Sigmoid colon (tissue), 6 donors: ENCODE measurements at regions not wholly inside any gene's neighbourhood (a gene's known extent, or its start where the extent isn't known, plus 50 kb on each side); places are given as distances from the start of the nearest gene placed in this dataset.

ENCODE experiments used
- DNase-seq: peaks from one replicate; pipeline ENCODE4 v3.0.0-alpha.2; 2019
- H3K27ac ChIP-seq, 4 donors: fragments of 200-600 bp; sonication (generic); one replicate each; pipeline ENCODE4 v1.5.1; 2016 to 2019; ENCODE audit warnings: mild to moderate bottlenecking in 1 of 4
- H3K27me3 ChIP-seq, 3 donors: fragments of 200-600 bp; sonication (generic); one replicate each; pipeline ENCODE4 v1.5.1; 2019; ENCODE audit warnings: mild to moderate bottlenecking in 1 of 3
- H3K36me3 ChIP-seq, 4 donors: fragments of 200-600 bp; sonication (generic); one replicate each; pipeline ENCODE4 v1.5.1; 2016 to 2019
- H3K4me1 ChIP-seq, 4 donors: fragments of 200-600 bp; sonication (generic); one replicate each; pipeline ENCODE4 v1.5.1; 2017 to 2019
- H3K4me3 ChIP-seq, 4 donors: fragments of 200-600 bp; sonication (generic); one replicate each; pipeline ENCODE4 v1.5.1; 2017 to 2019; ENCODE audit warnings: mild to moderate bottlenecking in 2 of 4, moderate library complexity in 1 of 4
- H3K9me3 ChIP-seq, 4 donors: fragments of 200-600 bp in 3 of 4; sonication (generic) in 3 of 4; one replicate each; pipeline versions ENCODE4 v1.5.1 to v1.6.1; 2013 to 2019
- EP300 ChIP-seq, 4 donors: sonication (generic); formaldehyde crosslinking; IDR thresholded peaks; one replicate each; pipeline ENCODE4 v1.6.1; 2017; ENCODE audit warnings: antibody characterized with exemption in 4 of 4
- POLR2A ChIP-seq, 2 donors: fragments of 450-650 bp; IDR thresholded peaks; one replicate each; pipeline ENCODE4 v1.6.1; 2016; ENCODE audit warnings: antibody characterized with exemption in 2 of 2, mild to moderate bottlenecking in 2 of 2, moderate library complexity in 2 of 2
- POLR2AphosphoS5 ChIP-seq, 4 donors: sonication (generic); formaldehyde crosslinking; IDR thresholded peaks; one replicate each; pipeline ENCODE4 v1.6.1; 2017; ENCODE audit warnings: antibody characterized with exemption in 4 of 4
- WGBS, 2 donors: extraction: QIAGEN DNeasy Blood & Tissue Kit; methylation state at CpG; one replicate each; pipeline ENCODE4 v1.1.7; 2013; 5-methylcytosine and 5-hydroxymethylcytosine counted together
- intact Hi-C: fragments of 100-400 bp; cut with DNase I; formaldehyde crosslinking; loops from one replicate; pipeline ENCODE4 v1.15.1; 2023
- TF ChIP-seq, protein P1 (sequence below), 4 experiments: fragments of 450-650 bp in 3 of 4; fragments of 200-600 bp in 1 of 4; IDR thresholded peaks; one replicate each; pipeline ENCODE4 v1.5.1; 2016 to 2019; ENCODE audit warnings: antibody characterized with exemption in 4 of 4, mild to moderate bottlenecking in 3 of 4, moderate library complexity in 2 of 4
- donor health status: healthy with polysubstance abuse.
- donor health status: healthy.

DNA sequence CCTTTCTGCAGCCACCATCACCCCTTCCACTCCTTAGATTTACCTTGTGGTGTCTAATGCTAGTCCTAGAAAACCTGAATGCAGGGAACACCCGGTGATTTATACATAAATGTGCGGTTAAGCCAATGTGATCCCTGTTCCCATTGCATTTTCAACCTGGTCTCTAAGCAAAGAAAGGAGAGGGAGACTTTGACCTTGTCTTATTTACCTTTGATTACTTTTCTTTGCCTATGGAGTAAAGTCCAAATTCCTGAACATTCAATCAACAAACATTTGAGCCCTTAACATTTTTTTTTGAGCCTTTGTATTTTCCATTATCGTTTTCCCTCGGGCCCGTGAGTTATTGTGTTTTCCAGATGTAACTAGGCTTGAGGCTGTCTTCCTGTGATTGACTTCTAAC, 233.9 kb downstream of the ZNF248 start:
- H3K36me3 ChIP-seq: no peaks in the 10 kb centered on the region
- WGBS, 2 donors: 83 to 84% methylated on average over 5 of the region's 5 CpGs
- H3K4me3 ChIP-seq: no peak overlapping the region
- DNase-seq: no peak
- H3K27me3 ChIP-seq: no peaks in the 10 kb centered on the region
- H3K4me1 ChIP-seq: no peaks in the 10 kb centered on the region
- intact Hi-C loops: no loop called here
- peaks cover 0 to 24% (median 0%) of the 10 kb centered on the region in 4 donors for H3K9me3 ChIP-seq
- TF ChIP-seq EP300 (IDR thresholded peaks at IDR 0.05) (no peak), POLR2A (IDR thresholded peaks at IDR 0.05) (no peak), POLR2AphosphoS5 (IDR thresholded peaks at IDR 0.05) (no peak)
- TF ChIP-seq, protein P1, sequence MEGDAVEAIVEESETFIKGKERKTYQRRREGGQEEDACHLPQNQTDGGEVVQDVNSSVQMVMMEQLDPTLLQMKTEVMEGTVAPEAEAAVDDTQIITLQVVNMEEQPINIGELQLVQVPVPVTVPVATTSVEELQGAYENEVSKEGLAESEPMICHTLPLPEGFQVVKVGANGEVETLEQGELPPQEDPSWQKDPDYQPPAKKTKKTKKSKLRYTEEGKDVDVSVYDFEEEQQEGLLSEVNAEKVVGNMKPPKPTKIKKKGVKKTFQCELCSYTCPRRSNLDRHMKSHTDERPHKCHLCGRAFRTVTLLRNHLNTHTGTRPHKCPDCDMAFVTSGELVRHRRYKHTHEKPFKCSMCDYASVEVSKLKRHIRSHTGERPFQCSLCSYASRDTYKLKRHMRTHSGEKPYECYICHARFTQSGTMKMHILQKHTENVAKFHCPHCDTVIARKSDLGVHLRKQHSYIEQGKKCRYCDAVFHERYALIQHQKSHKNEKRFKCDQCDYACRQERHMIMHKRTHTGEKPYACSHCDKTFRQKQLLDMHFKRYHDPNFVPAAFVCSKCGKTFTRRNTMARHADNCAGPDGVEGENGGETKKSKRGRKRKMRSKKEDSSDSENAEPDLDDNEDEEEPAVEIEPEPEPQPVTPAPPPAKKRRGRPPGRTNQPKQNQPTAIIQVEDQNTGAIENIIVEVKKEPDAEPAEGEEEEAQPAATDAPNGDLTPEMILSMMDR (IDR thresholded peaks at IDR 0.05): no peak
- H3K27ac ChIP-seq: no peak overlapping the region

DNA sequence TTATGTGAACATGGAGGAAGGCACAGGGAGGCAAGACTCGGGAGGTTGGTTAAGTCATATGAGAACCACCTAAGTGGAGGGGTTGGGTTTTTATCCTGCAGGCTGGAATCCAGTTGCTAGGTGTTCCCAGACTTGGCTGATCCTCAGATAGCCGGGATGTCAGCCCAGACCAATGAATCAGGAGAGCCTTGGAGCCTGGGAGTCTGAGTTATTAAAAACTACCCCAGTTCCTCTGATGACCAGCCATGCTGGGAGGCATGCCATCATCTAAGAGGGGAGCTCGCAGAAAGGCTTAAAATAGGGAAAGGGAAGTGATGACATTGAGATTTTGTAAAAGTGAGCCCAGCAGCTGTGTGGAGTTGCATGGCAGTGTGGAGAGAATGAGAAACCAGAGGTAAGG, 238.1 kb downstream of the ZNF248 start:
- WGBS, 2 donors: 40 to 47% methylated on average over 3 of the region's 3 CpGs
- Histone ChIP-seq H3K4me1 (no peaks in the 10 kb centered on the region), H3K36me3 (no peaks in the 10 kb centered on the region), H3K27me3 (no peaks in the 10 kb centered on the region), H3K4me3 (no peak overlapping the region), H3K27ac (no peak overlapping the region), H3K9me3 (peaks cover 0 to 30% (median 2%) of the 10 kb centered on the region in 4 donors)
- intact Hi-C loops: no loop called here
- TF ChIP-seq POLR2AphosphoS5 (IDR thresholded peaks at IDR 0.05) (no peak), EP300 (IDR thresholded peaks at IDR 0.05) (no peak), POLR2A (IDR thresholded peaks at IDR 0.05) (no peak)
- TF ChIP-seq, protein P1 (IDR thresholded peaks at IDR 0.05): no peak
- no peak for DNase-seq

DNA sequence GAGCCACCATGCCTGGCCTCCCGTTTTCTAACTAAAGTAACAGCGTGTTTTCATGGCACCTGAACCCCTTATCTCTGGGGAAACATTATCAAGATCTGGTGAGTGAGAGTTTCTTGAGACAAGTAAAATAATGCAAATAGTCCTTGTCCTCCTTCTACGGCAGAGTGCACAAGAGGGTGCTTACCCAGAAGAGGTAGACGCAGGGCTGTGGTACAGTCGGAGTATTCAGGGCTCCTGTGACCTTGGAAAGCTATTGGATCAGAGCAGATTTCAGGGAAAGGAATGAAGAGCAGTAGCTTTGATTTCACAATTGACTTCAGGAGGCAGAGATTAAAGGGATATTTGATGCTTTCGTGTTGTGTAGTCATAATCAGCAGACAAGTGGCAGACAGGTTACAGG, 269.1 kb downstream of the ZNF248 start:
- Histone ChIP-seq H3K9me3 (no peaks in the 10 kb centered on the region), H3K27ac (no peak overlapping the region), H3K27me3 (no peaks in the 10 kb centered on the region), H3K36me3 (no peaks in the 10 kb centered on the region), H3K4me3 (no peak overlapping the region), H3K4me1 (no peaks in the 10 kb centered on the region)
- no peak for TF ChIP-seq POLR2A (IDR thresholded peaks at IDR 0.05)
- no peak for TF ChIP-seq POLR2AphosphoS5 (IDR thresholded peaks at IDR 0.05)
- no peak for TF ChIP-seq EP300 (IDR thresholded peaks at IDR 0.05)
- TF ChIP-seq, protein P1 (IDR thresholded peaks at IDR 0.05): no peak
- intact Hi-C loops: no loop called here
- DNase-seq: no peak
- WGBS, 2 donors: 79 to 84% methylated on average over 6 of the region's 6 CpGs

DNA sequence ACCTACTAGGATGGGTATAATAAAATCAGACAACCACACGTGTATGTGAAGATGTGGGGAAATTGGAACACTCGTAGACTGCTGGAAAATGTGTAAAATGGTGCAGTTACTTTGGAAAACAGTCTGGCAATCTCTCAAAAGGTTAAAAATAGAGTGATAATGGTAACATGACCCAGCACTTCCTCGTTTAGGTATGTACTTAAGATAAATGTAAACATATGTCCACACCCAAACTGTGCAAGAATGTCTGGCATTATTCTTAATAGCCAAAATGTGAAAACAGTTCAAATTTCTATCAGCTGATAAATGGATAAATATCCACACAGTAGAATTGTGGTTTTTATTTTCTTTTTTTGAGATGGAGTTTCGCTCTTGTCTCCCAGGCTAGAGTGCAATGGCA, 272.8 kb downstream of the ZNF248 start:
- WGBS, 2 donors: 31 to 32% methylated on average over 4 of the region's 4 CpGs
- Histone ChIP-seq H3K9me3 (peaks cover 0 to 4% (median 0%) of the 10 kb centered on the region in 4 donors), H3K4me3 (no peak overlapping the region), H3K4me1 (no peaks in the 10 kb centered on the region), H3K27ac (no peak overlapping the region), H3K27me3 (no peaks in the 10 kb centered on the region), H3K36me3 (no peaks in the 10 kb centered on the region)
- TF ChIP-seq POLR2AphosphoS5 (IDR thresholded peaks at IDR 0.05) (no peak), POLR2A (IDR thresholded peaks at IDR 0.05) (no peak), EP300 (IDR thresholded peaks at IDR 0.05) (no peak)
- TF ChIP-seq, protein P1 (IDR thresholded peaks at IDR 0.05): no peak
- no peak for DNase-seq
- intact Hi-C loops: no loop called here

DNA sequence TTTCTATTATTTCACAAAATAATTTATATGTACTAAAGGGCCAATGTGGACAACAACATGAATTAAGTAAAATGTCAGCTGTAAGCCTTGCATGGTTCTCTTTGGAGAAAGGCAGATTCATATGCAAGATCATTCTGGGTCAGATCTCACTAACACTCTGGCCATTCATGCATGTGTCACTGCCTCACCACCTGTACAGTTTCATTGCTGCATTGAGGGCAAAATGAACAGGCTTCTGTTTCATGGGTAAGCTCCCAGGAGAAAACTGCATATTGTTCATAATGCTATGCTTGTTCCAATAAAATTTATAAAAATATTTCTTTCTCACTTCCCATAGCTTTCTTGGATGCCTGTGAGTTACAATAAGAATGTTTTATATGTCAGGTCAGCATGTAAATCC, 275.2 kb downstream of the ZNF248 start:
- Histone ChIP-seq H3K27me3 (no peaks in the 10 kb centered on the region), H3K27ac (no peak overlapping the region), H3K4me3 (no peak overlapping the region), H3K9me3 (peaks cover 0 to 4% (median 0%) of the 10 kb centered on the region in 4 donors), H3K36me3 (no peaks in the 10 kb centered on the region), H3K4me1 (no peaks in the 10 kb centered on the region)
- no peak for DNase-seq
- TF ChIP-seq, protein P1 (IDR thresholded peaks at IDR 0.05): no peak
- TF ChIP-seq EP300 (IDR thresholded peaks at IDR 0.05) (no peak), POLR2A (IDR thresholded peaks at IDR 0.05) (no peak), POLR2AphosphoS5 (IDR thresholded peaks at IDR 0.05) (no peak)
- intact Hi-C loops: no loop called here
